H9 (cell line): ENCODE measurements at regions not wholly inside any gene's neighbourhood (a gene's known extent, or its start where the extent isn't known, plus 50 kb on each side); places are given as distances from the start of the nearest gene placed in this dataset.

Experiments
- DNase-seq: peaks from one replicate; pipeline ENCODE4 v3.0.0-alpha.2; 2017
- H2AFZ ChIP-seq: one replicate; pipeline ENCODE4 v1.6.1; 2013; ENCODE audit warnings: mild to moderate bottlenecking, low read length, control low read depth, moderate library complexity
- H2AK5ac ChIP-seq: 2 replicates; pipeline ENCODE4 v1.6.1; 2013; ENCODE audit warnings: low read length, control low read depth, mixed read lengths; ENCODE audit not compliant: insufficient read length
- H2BK120ac ChIP-seq: one replicate; pipeline ENCODE4 v1.6.1; 2013; ENCODE audit warnings: low read depth, mild to moderate bottlenecking, low read length, control low read depth, inconsistent platforms; ENCODE audit not compliant: poor library complexity, severe bottlenecking
- H2BK12ac ChIP-seq: 2 replicates; pipeline ENCODE4 v1.6.1; 2013; ENCODE audit warnings: low read length, control low read depth, mixed read lengths, low read depth; ENCODE audit not compliant: insufficient read length
- H2BK15ac ChIP-seq: 2 replicates; pipeline ENCODE4 v1.6.1; 2013; ENCODE audit warnings: low read depth, low read length, control low read depth
- H2BK20ac ChIP-seq: one replicate; pipeline ENCODE4 v1.6.1; 2013; ENCODE audit warnings: low read depth, mild to moderate bottlenecking, low read length, control low read depth, inconsistent platforms; ENCODE audit not compliant: poor library complexity, severe bottlenecking
- H2BK5ac ChIP-seq: 2 replicates; pipeline ENCODE4 v1.6.1; 2013; ENCODE audit warnings: low read length, control low read depth, mixed read lengths; ENCODE audit not compliant: insufficient read length
- H3K14ac ChIP-seq: 2 replicates; pipeline ENCODE4 v1.6.1; 2013; ENCODE audit warnings: low read length, control low read depth; ENCODE audit not compliant: insufficient read depth
- H3K18ac ChIP-seq: 2 replicates; pipeline ENCODE4 v1.6.1; 2013; ENCODE audit warnings: low read depth, mild to moderate bottlenecking, mixed read lengths, low read length, control low read depth; ENCODE audit not compliant: insufficient read length
- H3K23ac ChIP-seq: 2 replicates; pipeline ENCODE4 v1.6.1; 2013; ENCODE audit warnings: low read length, control low read depth, mixed read lengths, low read depth; ENCODE audit not compliant: insufficient read length
- H3K23me2 ChIP-seq: 2 replicates; pipeline ENCODE4 v1.6.1; 2013; ENCODE audit warnings: low read depth, mild to moderate bottlenecking, mixed read lengths, low read length, control low read depth; ENCODE audit not compliant: insufficient read length, poor library complexity, severe bottlenecking
- H3K27ac ChIP-seq: 2 replicates; pipeline ENCODE4 v1.5.1; 2013; ENCODE audit warnings: low read length, control low read depth, mixed read lengths, low read depth; ENCODE audit not compliant: insufficient read length
- H3K27me3 ChIP-seq: 2 replicates; pipeline ENCODE4 v1.6.1; 2013; ENCODE audit warnings: low read length, control low read depth, inconsistent platforms; ENCODE audit not compliant: insufficient read depth
- H3K4ac ChIP-seq: 2 replicates; pipeline ENCODE4 v1.6.1; 2013; ENCODE audit warnings: low read depth, mild to moderate bottlenecking, control low read depth, inconsistent platforms, low read length, moderate library complexity
- H3K4me1 ChIP-seq: 2 replicates; pipeline ENCODE4 v1.6.1; 2013; ENCODE audit warnings: low read length, control low read depth, inconsistent platforms; ENCODE audit not compliant: insufficient read depth
- H3K4me2 ChIP-seq: 2 replicates; pipeline ENCODE4 v1.6.1; 2013; ENCODE audit warnings: low read length, control low read depth, mixed read lengths; ENCODE audit not compliant: insufficient read length, insufficient read depth
- H3K56ac ChIP-seq: 2 replicates; pipeline ENCODE4 v1.6.1; 2013; ENCODE audit warnings: low read depth, mild to moderate bottlenecking, mixed read lengths, low read length, control low read depth; ENCODE audit not compliant: insufficient read length
- H3K79me1 ChIP-seq: 2 replicates; pipeline ENCODE4 v1.6.1; 2013; ENCODE audit warnings: low read depth, mild to moderate bottlenecking, moderate library complexity, low read length, control low read depth, inconsistent platforms; ENCODE audit not compliant: insufficient read depth, poor library complexity, severe bottlenecking
- H3K79me2 ChIP-seq: 2 replicates; pipeline ENCODE4 v1.6.1; 2013; ENCODE audit warnings: low read length, control low read depth, inconsistent platforms; ENCODE audit not compliant: insufficient read depth
- H3K9ac ChIP-seq: 2 replicates; pipeline ENCODE4 v1.6.1; 2013; ENCODE audit warnings: low read length, control low read depth, mixed read lengths; ENCODE audit not compliant: insufficient read length; ENCODE audit errors: extremely low read depth
- H3K9me3 ChIP-seq: one replicate; pipeline ENCODE4 v1.6.1; 2013; ENCODE audit warnings: low read depth, low read length, inconsistent platforms; ENCODE audit not compliant: control insufficient read depth
- H3T11ph ChIP-seq: one replicate; pipeline ENCODE4 v1.6.1; 2013; ENCODE audit warnings: mild to moderate bottlenecking, low read length, control low read depth, inconsistent platforms
- H4K20me1 ChIP-seq: one replicate; pipeline ENCODE4 v1.6.1; 2013; ENCODE audit not compliant: control insufficient read depth, insufficient read length, insufficient read depth
- H4K5ac ChIP-seq: 2 replicates; pipeline ENCODE4 v1.6.1; 2013; ENCODE audit warnings: low read depth, mild to moderate bottlenecking, mixed read lengths, low read length, control low read depth; ENCODE audit not compliant: insufficient read length
- H4K8ac ChIP-seq: replicated peaks from 2 replicates; pipeline ENCODE4 v1.6.1; 2013; ENCODE audit warnings: low read length, control low read depth, mixed read lengths, low read depth; ENCODE audit not compliant: insufficient read length
- H4K91ac ChIP-seq: 2 replicates; pipeline ENCODE4 v1.6.1; 2013; ENCODE audit warnings: low read depth, mild to moderate bottlenecking, moderate library complexity, mixed read lengths, low read length, control low read depth; ENCODE audit not compliant: insufficient read length
- H3K27ac Mint-ChIP-seq, 3 experiments: 2 replicates in 2 of 3; 3 replicates in 1 of 3; pipeline ENCODE4 v1.8.0; 2020 to 2021; ENCODE audit warnings: mixed read lengths in 3 of 3, mild to moderate bottlenecking in 1 of 3, moderate library complexity in 1 of 3
- H3K27me3 Mint-ChIP-seq: 2 replicates; pipeline ENCODE4 v1.8.0; 2021; ENCODE audit warnings: low read depth, mild to moderate bottlenecking, moderate library complexity, mixed read lengths
- H3K36me3 Mint-ChIP-seq, 3 experiments: 2 replicates in 2 of 3; 3 replicates in 1 of 3; pipeline ENCODE4 v1.8.0; 2020 to 2021; ENCODE audit warnings: low read depth in 3 of 3, mixed read lengths in 3 of 3; ENCODE audit not compliant: insufficient read depth in 1 of 3
- H3K4me1 Mint-ChIP-seq, 2 experiments: 2 replicates each; pipeline ENCODE4 v1.8.0; 2020; ENCODE audit warnings: mixed read lengths in 2 of 2
- H3K4me3 Mint-ChIP-seq, 2 experiments: 2 replicates in 1 of 2; 3 replicates in 1 of 2; pipeline ENCODE4 v1.8.0; 2020 to 2021; ENCODE audit warnings: mild to moderate bottlenecking in 2 of 2, mixed read lengths in 2 of 2, moderate library complexity in 1 of 2
- H3K9me3 Mint-ChIP-seq, 2 experiments: 2 replicates in 1 of 2; 3 replicates in 1 of 2; pipeline ENCODE4 v1.8.0; 2020; ENCODE audit warnings: mild to moderate bottlenecking in 2 of 2, mixed read lengths in 2 of 2, moderate library complexity in 1 of 2
- CTCF ChIP-seq: fragments of 200-600 bp; sonication (generic); conservative IDR thresholded peaks from 3 replicates; pipeline ENCODE4 v1.8.0; 2021; ENCODE audit warnings: antibody characterized with exemption, mild to moderate bottlenecking
- WGBS: extraction: QIAGEN DNeasy Blood & Tissue Kit; methylation state at CpG from one replicate; pipeline ENCODE4 v1.1.7; 2013; ENCODE audit warnings: missing lambda C conversion rate, low lambda C conversion rate, mixed read lengths; ENCODE audit not compliant: insufficient read length; ENCODE audit errors: extremely low coverage; 5-methylcytosine and 5-hydroxymethylcytosine counted together

- no peak overlapping the region for H3K27ac Mint-ChIP-seq
These were observed 250.8 kb upstream of the THBS1 start for GRCh38 chr15:39330061-39330460.

More at GRCh38 chr15:39330061-39330460, 250.8 kb upstream of the THBS1 start:
- Histone ChIP-seq H3K79me1 (no peaks in the 10 kb centered on the region), H3K4me2 (no peak overlapping the region), H3K23ac (no peak overlapping the region), H2BK5ac (no peak overlapping the region), H2BK120ac (no peak overlapping the region), H2BK12ac (no peak overlapping the region), H3K23me2 (no peaks in the 10 kb centered on the region), H3K27ac (no peak overlapping the region), H3K14ac (no peak overlapping the region), H3K27me3 (no peaks in the 10 kb centered on the region), H2BK15ac (no peak overlapping the region), H3K4ac (no peak overlapping the region), H3T11ph (no peak overlapping the region), H2BK20ac (no peak overlapping the region), H3K9ac (no peak overlapping the region), H3K18ac (no peak overlapping the region), H4K5ac (no peak overlapping the region), H3K9me3 (no peaks in the 10 kb centered on the region), H4K20me1 (no peaks in the 10 kb centered on the region), H3K56ac (no peak overlapping the region), H3K79me2 (no peaks in the 10 kb centered on the region), H4K8ac (no peak overlapping the region), H2AFZ (no peak overlapping the region), H4K91ac (no peak overlapping the region), H3K4me1 (no peaks in the 10 kb centered on the region), H2AK5ac (no peak overlapping the region)
- TF ChIP-seq CTCF: no peak
- H3K4me3 Mint-ChIP-seq: no peak overlapping the region
- 0 out of 4 replicates have a peak, but pooled peaks cover 0 to 3% of the 10 kb centered on the region in 2 experiments for H3K4me1 Mint-ChIP-seq
- no peak for DNase-seq
- no peaks in the 10 kb centered on the region; the same call in 1 of the 2 replicates for H3K27me3 Mint-ChIP-seq
- H3K36me3 Mint-ChIP-seq: no peaks in the 10 kb centered on the region
- no CpG with 5 or more reads among the region's 6 CpGs for WGBS
- H3K9me3 Mint-ChIP-seq: no peaks in the 10 kb centered on the region
